Panc1 (cell line): ENCODE measurements at regions not wholly inside any gene's neighbourhood (a gene's known extent, or its start where the extent isn't known, plus 50 kb on each side); places are given as distances from the start of the nearest gene placed in this dataset.

ENCODE experiments used
- POLR2AphosphoS5 ChIP-seq: IDR thresholded peaks from 2 replicates; pipeline ENCODE4 v1.6.1; 2012; ENCODE audit warnings: mild to moderate bottlenecking, low read depth, low read length, moderate library complexity
- TCF7L2 ChIP-seq: IDR thresholded peaks from 2 replicates; pipeline ENCODE4 v1.6.1; 2011; ENCODE audit warnings: mild to moderate bottlenecking, low read depth, low read length, inconsistent platforms
- TF ChIP-seq, protein P1 (sequence below): fragments of 450-650 bp; IDR thresholded peaks from 2 replicates; pipeline ENCODE4 v1.5.1; 2017; ENCODE audit warnings: mild to moderate bottlenecking

GRCh38 chr13:108070925-108071324, 144.4 kb downstream of the LIG4 start:
- TF ChIP-seq, protein P1, sequence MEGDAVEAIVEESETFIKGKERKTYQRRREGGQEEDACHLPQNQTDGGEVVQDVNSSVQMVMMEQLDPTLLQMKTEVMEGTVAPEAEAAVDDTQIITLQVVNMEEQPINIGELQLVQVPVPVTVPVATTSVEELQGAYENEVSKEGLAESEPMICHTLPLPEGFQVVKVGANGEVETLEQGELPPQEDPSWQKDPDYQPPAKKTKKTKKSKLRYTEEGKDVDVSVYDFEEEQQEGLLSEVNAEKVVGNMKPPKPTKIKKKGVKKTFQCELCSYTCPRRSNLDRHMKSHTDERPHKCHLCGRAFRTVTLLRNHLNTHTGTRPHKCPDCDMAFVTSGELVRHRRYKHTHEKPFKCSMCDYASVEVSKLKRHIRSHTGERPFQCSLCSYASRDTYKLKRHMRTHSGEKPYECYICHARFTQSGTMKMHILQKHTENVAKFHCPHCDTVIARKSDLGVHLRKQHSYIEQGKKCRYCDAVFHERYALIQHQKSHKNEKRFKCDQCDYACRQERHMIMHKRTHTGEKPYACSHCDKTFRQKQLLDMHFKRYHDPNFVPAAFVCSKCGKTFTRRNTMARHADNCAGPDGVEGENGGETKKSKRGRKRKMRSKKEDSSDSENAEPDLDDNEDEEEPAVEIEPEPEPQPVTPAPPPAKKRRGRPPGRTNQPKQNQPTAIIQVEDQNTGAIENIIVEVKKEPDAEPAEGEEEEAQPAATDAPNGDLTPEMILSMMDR, result no peak
- TF ChIP-seq TCF7L2, result no peak
- no peak for TF ChIP-seq POLR2AphosphoS5
